ENCODE measurements at regions not wholly inside any gene's neighbourhood (a gene's known extent, or its start where the extent isn't known, plus 50 kb on each side); places are given as distances from the start of the nearest gene placed in this dataset.

DNA sequence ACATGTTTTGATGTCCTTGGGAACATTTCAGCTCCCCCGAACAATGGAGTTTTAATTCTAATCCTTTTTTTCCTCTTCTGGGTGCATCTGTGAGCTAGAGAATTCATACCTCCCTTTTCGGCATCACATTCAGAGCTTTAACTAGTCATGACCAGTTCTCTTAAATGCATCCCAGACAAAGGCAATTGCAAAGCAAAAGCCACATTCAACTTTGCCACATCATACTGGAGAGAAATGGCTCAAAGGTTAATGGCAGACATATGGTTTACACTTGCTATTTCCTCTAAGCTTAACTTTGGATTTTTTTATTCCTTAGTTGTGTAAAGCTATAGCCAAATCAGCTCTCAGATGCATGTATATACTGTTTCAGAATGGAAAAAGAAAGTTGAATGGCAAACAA lies 153.3 kb downstream of the ESM1 start:
- intact Hi-C loops (cut with DNase I) = loop anchor here (10.0 kb wide), 1 partner anchor 97 kb away; no protein-coding TSS in a partner anchor
- no peak for DNase-seq
- ATAC-seq (ENCODE audit: poor library complexity) = no peak

DNA sequence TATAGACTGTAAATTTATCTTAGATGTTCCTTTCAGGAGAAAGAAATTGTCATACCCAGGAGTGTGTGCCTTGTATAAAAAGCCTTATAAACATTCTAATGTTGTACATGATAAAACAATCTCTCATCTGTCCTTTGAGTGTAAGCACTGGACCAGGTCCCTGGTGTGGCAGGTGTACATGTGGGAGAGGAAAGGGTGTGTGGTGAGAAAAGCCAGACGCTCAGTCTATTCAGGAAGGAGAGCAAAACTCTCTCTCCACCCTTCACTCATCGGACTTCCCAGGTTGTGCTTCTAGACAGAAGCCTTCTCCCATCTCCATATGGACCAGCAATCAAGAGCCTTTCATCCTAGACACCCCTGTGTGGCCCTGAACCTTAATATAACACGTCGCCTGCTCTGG lies 154.2 kb downstream of the ESM1 start:
- no peak for DNase-seq
- intact Hi-C loops (cut with DNase I) = loop anchor here (10.0 kb wide), 1 partner anchor 96 kb away; no protein-coding TSS in a partner anchor
- peak; percentile 62 for ATAC-seq (ENCODE audit: poor library complexity)

DNA sequence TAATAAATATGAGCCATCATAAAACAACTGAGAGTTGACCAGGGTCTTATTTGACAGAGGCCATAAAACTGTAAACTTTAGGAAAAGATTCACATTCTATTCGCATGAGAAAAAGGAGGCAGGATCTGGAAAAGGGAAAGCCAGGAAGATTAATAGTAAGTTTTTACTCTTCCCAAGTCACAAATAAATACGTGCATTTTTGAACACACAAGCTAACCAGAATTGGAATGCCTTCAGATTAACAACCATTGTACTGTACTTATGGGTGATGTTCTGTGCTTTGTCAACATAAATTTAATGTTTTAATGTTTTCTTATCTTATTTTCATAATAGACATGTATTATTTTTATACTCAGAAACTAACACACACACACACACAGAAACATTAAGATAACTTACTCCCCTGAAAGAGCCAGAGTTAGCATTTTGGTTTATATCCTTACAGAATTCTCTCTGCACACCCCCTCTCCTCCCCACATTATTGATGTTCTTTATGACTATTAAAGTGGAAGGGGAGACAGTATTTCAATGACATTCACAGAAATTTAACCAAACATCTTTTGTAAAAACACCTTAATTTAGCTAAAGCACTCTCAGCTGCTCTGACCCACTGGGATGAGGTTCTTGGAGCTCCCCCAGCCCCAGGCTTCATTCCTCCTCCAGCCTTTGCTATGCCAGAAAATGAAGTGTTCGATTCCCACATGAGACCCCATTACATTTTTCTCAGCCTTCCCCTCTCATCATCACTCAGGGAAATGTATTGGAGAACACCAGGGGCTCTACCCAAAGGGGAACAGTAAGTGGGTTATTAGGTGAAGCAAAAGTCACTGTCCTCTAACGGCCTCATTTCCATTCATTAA lies 155.5 kb downstream of the ESM1 start:
- no peak for ATAC-seq (ENCODE audit: poor library complexity)
- intact Hi-C loops (cut with DNase I) = loop anchor here (10.0 kb wide), 1 partner anchor 95 kb away; no protein-coding TSS in a partner anchor
- DNase-seq = no peak

DNA sequence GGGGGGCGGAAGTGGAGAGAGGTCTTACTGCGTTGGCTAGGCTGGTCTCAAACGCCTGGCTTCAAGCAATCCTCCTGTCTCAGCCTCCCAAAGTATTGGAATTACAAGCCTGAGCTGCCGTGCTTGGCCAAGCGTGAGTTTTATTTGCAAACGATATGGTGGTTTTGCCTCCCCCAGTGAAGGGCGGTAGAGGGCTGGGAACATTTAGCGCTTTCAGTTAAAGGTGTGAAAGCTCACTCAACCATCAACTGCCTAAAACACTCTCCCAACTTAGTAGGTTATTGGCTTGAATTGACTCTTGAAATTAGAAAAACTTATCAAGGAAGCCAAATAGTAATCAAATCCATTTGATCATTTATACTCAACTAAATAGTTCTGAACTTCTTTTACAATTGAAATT lies 156.3 kb downstream of the ESM1 start:
- intact Hi-C loops (cut with DNase I) = no loop called here
- DNase-seq (no peak), ATAC-seq (ENCODE audit: poor library complexity) (no peak)

DNA sequence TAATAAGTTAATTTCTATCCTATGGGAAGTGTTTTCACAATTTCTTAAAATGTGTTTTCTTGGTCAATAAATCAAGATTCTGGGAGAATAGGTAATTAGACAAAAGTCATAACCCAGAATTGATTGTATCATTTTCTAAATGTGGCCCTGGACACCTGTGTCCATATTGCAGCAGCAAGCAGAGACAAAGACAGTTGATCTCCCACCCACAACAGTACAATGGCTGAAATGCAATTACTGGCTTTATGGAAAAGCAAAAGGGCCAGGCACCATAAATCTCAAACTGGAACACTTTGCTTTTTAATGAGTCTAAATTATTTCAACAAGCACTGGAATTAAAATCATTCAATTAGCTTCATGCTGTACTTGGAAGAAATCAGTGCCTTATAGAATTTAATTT lies 157.2 kb downstream of the ESM1 start:
- no peak for DNase-seq
- ATAC-seq (ENCODE audit: poor library complexity) = no peak
- intact Hi-C loops (cut with DNase I) = no loop called here

DNA sequence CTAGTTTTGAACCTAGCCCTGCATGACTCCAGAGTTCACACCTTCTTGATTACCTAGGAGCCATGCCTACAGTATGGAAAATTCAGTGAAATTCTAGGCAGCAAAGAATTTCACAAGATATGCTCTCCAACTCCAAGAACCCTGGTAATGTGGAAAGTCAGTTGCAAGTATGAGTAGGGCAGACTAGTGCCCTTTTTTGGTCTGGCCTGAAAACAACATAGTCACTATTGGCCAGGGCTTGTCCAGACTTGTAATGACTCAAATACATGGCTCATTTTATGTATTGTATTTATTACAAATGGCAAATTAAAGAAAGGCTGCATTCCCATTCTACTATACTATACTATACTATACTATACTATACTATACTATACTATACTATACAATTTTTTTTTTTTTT lies 160.4 kb downstream of the ESM1 start:
- no peak for DNase-seq
- no peak for ATAC-seq (ENCODE audit: poor library complexity)
- intact Hi-C loops (cut with DNase I) = no loop called here

DNA sequence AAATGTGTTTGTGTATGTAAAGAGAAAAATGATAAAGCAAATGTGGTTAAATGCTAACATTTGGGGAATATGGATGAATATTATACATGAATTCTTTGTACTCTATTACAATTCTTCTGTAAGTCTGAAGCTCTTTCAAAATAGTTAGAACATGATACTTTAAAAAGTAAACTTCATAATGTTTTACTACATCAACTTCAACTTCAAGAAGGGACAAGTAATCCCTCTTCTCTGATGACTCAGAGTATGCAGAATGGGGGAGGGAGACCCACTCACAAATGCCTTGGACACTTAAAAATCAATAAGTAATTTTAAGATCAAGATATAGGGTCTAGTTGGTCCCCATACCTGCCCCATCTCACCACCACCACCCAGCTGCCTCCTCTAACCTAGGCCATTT lies 162.4 kb downstream of the ESM1 start:
- DNase-seq (no peak), ATAC-seq (ENCODE audit: poor library complexity) (no peak)
- intact Hi-C loops (cut with DNase I) = no loop called here

DNA sequence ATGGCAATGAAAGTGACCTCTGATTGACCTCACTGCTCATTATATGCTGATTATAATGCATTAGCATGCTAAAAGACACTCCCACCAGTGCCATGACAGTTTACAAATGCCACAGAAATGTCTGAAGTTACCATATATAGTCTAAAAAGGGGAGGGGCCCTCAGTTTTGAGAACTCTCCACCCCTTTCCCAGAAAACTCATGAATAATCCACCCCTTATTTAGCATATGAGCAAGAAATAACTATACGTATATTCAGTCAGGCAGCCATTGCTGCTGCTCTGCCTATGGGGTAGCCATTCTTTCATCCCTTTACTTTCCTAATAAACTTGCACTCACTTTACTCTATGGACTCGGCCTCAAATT lies 163.1 kb downstream of the ESM1 start:
- no peak for DNase-seq
- ATAC-seq (ENCODE audit: poor library complexity) = no peak
- intact Hi-C loops (cut with DNase I) = no loop called here

DNA sequence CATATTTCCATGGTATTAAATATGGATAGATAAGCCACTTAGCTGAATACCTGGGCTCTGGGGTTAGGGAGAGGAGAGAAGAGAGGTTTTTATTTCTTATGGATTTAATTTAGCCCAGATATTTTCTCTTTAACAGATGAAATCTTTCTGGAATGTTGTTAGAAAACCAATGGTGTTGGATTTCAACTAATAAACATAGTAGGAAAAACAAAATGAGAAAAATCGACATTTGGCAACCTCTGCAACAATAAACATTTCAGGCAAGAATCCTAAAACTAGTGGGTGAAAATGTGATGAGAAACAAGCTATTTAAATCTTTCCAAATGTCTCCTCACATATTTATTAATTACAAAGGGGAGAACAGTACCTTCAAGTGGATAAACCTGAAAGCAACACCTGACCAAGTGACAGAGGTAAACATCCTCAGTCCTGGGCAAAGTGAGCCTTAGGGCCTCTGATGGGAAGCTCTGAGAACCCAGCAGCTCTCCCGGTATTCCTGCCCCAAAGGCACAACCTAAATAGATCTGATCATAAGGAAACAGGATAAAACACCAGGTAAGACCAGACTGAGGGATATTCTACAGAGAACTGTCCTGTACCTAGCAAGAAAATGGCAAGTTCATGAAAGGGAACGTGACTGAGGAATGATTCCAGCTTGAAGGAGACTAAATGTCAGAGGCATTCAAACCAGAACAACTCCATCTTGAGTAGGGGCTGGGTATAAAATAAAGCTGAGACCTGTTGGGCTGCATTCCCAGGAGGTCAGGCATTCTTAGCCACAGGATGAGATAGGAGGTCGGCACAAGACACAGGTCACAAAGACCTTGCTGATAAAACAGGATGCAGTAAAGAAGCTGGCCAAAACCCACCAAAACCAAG lies 163.7 kb downstream of the ESM1 start:
- ATAC-seq (ENCODE audit: poor library complexity) (no peak), DNase-seq (no peak)
- intact Hi-C loops (cut with DNase I) = no loop called here

DNA sequence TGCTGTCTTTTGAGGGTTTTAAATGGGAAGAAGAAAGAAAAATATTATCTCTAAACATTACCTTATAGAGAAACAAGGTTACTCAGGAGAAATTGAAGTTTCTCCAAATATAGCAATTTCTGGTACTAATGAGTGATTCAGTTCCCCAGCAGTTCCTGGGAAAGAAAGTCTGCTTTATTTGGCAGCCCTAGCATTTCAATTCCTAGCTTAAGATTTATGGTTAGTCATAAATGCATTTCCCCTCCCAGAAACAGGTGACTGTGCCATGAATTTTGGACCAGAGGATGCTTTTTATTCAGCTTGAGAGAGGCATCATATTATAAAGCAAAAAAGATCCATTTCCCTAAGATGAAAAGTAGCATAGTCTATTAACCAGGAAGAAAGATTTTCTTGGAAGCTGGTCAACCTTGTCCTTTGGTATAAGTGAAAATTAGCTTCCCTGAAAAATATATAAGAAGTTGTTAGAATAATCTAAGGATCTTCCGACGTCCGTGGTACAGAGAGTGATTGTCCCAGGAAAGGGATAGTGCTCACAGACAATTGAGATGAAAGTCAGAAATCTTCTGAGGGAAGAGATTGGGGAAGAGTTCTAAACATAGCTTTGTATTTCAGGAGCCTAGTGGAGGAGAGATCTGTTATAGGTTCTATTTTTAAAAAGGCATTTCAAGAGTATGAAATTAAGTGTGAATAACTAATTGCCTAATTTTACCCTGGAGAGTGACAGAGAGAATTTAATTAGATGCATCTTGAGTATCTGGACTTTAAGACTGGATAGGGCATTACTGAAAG lies 164.9 kb downstream of the ESM1 start:
- ATAC-seq (ENCODE audit: poor library complexity) = peak; percentile 52
- intact Hi-C loops (cut with DNase I) = no loop called here
- no peak for DNase-seq

DNA sequence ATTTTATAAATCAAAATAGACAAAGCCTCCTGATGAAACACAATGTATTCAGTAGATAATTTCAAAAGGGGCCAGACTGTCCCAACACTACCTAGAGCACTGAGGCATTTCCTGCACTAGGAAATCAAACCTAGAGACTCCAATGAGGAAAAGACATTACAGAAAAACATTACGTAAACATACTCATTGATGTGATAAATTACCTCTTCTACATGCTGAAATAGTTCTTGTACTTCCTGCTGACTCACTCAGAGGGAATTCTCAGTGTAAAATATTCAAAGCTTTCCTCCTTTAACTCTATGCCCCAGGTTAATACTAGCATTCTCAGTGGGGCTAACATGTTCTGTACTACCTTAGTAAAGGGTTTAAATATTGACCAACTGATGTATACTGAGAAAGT lies 178.0 kb downstream of the ESM1 start:
- intact Hi-C loops (cut with DNase I) = no loop called here
- DNase-seq = no peak
- no peak for ATAC-seq (ENCODE audit: poor library complexity)

DNA sequence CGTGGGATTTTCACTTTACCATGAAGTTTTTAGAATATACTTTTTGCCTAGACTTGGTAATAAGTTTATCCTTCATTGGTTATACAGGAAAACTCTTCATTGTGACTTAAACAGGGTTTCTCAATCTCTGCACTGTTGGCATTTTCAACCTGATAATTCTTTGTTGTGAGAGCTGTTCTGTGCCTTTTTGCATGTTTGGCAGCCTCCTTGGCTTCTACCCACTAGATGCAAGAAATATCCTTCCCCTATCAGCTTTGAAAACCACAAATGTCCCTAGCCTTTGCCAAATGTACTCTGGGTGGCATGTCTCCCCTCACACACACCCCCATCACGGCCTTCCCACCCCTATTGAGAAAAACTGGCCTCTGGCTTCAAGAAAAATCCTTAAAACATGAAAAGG lies 180.9 kb downstream of the ESM1 start:
- no peak for DNase-seq
- intact Hi-C loops (cut with DNase I) = no loop called here
- ATAC-seq (ENCODE audit: poor library complexity) = no peak

DNA sequence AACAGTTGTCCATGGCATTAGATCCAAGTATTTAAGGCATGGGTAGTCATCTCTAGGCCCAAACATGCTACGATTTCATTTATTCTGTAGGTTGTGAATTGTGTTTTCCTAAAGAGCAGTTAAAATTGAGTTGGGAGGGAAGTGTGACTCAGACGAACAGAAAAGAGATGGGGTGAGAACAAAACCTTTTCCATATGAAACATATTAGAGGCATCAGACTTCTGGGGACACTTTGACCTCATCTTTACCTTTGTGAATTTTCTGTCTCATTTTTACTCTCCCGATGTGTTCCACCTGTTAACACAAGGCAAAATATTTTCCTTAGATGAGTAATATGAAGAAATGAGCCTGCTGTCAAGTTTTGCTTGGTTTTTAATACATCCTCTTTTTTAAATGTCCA lies 181.3 kb downstream of the ESM1 start:
- no peak for DNase-seq
- intact Hi-C loops (cut with DNase I) = no loop called here
- no peak for ATAC-seq (ENCODE audit: poor library complexity)

DNA sequence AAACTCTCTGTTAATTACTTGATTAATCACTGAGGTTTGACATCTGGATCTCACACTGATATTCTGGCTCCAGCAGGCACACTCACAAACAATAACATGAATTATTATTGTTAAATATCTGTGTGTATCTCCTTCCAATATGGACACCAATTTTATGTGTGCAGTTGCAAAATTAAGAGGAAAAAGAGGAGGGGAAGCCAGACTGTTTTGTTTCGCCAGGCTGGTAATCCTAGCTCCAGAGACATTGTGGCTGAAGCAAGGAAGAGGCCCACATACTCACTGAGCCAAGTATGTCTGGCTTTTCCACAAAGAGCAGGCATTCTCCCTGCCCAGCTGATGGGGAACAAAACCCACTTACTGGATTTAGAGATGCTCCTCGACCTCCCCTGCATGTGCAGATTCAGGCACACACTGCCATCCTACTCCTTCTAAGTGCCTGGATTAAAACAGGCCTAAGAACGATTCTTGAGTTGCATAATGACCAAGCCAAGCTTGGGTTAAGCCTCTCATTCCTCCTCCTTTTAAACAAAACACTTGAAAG lies 181.9 kb downstream of the ESM1 start:
- DNase-seq = no peak
- intact Hi-C loops (cut with DNase I) = no loop called here
- ATAC-seq (ENCODE audit: poor library complexity) = no peak

DNA sequence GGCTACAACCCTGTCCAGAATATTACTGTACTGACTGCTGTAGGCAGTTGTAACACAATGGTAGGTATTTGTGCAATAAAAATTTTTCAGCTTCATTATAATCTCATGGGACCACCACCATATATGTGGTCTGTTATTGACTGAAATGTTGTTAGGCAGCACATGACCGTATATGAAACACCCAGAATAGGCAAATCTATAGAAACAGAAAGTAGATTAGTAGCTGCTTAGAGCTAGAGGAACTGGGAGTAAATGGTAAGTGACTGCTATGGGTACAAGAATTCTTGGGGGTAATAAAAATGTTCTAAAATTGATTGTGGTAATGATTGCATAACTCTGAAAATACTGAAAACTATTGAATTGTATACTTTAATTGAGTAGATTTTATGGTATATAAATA lies 185.7 kb downstream of the ESM1 start:
- DNase-seq = no peak
- intact Hi-C loops (cut with DNase I) = no loop called here
- ATAC-seq (ENCODE audit: poor library complexity) = no peak

DNA sequence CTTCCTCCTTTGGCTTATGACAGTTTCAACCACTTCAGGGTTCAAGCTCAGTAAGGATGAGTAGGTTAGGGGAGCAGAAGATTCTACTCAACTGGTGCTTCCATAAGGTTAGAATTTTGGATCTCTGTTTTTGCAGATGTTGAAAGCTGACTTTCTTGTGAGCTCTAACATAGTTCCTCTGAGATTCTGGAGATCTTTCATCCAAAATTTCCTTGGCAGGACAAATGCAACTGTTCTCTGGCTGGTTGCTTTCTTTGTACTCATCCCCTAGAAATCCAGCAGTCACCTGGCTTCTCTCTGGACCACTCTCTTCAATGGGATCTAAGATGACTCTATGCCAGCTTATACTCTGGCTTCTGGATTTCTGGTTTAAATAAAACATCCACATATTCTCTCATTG lies 189.6 kb downstream of the ESM1 start:
- intact Hi-C loops (cut with DNase I) = no loop called here
- ATAC-seq (ENCODE audit: poor library complexity) (no peak), DNase-seq (no peak)

DNA sequence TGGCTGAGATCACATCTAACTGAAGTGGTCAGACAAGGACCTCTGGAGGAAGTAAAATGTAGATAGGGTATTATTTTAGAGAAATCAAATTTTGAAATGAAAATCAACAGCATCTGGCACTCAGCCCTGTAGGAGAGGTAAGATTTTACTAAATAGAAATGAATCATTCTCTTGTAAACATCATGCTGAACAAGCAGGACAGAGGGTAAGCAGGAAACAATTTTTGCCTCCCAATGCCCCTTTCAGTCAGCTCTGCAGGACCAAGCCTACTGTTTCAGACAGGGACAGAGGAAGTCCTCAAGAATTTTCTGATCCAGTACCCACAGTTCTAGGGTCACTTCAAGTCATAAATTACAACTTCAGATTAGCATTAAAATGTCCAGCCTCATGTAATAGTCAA lies 190.1 kb downstream of the ESM1 start:
- no peak for ATAC-seq (ENCODE audit: poor library complexity)
- intact Hi-C loops (cut with DNase I) = no loop called here
- DNase-seq = no peak

DNA sequence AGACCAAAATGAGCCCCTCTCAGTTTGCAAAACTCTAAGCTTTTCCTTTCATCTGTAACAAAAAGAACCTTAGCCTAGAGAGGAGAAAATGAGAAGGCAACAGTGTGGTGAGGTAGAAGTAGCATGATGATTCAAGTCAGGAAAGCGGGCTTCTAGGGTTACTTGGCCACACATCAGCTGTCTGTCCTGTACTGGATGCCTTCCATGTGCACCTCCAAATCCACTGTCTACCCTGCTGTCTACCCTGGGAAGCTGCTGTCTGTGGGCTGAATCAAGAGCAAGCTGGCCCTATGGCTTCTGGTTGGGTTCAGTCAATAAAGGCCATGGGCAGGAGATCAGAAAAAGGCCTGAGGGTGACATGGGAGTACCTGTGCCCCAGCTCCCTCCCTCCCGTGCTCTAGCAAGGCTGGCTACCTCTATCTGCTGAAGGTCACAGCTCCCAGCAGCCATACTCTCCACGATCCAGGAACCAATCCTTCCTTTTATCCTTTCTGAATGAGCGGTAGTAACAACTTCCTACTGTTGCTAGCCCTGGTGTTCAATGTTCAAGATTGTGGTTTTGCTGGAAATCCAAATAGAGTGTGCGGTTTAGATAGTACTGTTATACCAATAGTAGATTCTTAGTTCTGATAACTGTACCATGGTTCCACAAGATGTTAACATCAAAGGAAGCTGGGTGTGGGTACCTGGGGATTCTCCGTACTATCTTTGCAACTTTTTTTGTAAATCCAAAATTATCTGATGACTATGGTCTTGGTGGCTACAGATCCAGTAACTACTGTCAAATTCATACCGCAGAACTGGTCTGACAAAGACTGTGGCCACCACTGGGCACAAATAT lies 191.0 kb downstream of the ESM1 start:
- DNase-seq (no peak), ATAC-seq (ENCODE audit: poor library complexity) (no peak)
- intact Hi-C loops (cut with DNase I) = no loop called here

Measured in Right ventricle myocardium superior (tissue), 1 donor.